NCI-H2107 treated with DMSO at 0.1 percent for 48 hours (cell line): ENCODE measurements at regions not wholly inside any gene's neighbourhood (a gene's known extent, or its start where the extent isn't known, plus 50 kb on each side); places are given as distances from the start of the nearest gene placed in this dataset.
A peak's percentile ranks its signal among the peaks of the same experiment; 100 is the strongest.

Experiments
- DNase-seq: peaks from one replicate; lab custom pipeline; 2025; ENCODE audit not compliant: unreplicated experiment; lab: John Stamatoyannopoulos, UW

DNA sequence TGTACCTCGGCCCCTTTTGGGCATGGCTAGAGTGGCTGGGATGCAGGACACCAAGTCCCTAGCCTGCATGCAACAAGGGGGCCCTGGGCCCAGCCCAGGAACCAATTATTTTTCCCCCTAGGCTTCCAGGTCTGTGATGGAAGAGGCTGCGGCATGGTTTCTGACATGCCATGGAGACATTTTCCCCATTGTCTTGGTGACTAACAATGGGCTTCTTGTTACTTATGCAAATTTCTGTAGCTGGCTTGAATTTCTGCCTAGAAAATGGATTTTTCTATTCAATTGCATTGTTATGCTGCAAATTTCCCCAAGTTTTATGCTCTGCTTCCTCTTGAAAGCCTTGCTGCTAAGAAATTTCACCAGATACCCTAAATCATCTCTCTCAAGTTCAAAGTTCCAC, 1269.6 kb upstream of the CITED2 start:
- DNase-seq = no peak

DNA sequence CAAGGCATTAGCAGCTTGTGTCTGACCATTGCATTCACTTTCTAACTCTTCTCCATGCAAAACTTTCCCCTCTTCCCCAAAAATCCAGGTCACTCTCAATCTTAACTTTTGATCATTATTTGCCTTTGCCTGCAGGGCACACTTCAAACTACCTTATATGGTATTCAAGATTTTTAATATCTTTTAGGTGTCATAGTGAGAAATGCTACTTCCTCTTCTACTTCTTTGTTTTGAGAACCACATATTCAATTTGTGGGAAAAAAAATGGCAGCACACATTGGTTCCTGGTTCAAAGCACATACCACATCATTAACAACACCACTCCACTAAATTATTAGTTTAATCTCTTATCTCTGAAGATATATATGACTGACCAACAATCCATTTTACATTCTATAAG, 1267.0 kb upstream of the CITED2 start:
- no peak for DNase-seq

DNA sequence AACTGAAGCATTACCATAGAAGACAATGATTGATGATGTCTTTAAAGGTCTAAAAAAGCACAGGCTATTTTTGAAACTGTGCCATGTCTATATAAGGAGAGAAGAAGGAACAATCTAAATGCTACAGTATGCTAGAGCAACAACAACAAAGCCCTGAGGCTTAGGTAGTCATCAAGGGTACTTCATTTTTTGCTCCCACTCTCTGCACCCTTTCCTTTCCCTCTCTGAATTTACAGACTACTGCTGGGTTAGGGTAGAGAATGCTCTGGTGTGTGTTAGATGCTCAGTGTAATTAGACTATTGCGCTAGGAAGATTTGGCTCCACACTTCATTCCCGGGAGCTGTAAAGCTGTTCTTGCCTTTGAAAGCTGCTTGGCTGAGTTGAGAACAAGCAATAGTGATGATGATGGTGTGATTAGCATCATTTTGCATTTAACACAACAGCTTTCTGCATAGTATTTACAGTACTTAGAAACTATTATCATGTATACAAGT, 1262.5 kb upstream of the CITED2 start:
- DNase-seq = no peak

DNA sequence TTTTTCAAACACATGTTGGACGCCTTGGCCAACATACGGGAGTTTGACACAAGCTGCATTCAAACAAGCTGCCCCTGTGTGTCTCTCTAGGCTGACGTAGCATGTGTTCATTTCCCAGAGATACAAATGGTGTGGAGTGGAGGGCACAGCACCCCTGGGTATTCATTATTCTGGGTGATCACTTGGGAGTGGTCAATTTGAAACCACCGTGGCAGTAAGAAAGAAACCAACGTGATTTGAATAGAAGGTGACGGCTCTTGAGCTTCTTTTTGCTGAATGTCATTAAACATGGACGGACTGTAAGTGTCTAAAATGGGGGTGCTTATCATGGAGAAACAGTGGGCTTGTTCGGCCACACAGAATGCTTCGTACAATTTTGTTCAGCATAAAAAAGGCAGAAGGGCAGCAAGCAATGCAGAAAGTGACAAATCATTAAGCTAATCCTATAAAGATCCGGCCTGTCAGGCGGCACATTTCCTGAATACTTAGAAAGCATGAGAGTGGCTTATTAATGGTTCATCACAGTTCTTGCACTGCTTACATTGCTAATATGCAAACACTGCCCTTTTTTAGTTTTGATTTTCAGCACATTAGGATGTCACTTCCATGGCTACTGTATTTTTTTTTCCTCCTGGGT, 1261.9 kb upstream of the CITED2 start:
- no peak for DNase-seq

DNA sequence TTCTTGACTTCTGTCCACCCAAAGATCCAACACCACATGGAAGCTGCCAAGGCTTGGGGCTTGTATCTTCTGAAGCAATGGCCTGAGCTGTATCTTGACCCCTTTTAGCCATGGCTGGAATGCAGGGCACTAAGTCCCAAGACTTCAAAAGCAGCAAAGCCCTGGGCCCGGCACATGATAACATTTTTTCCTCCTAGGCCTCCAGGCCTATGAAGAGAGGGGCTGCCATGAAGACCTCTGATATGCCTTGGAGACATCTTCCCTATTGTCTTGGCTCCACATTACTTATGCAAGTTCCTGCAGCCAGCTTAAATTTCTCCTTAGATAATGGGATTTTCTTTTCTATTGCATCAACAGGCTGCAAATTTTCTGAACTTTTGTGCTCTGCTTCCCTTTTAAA, 1252.6 kb upstream of the CITED2 start:
- DNase-seq = no peak

DNA sequence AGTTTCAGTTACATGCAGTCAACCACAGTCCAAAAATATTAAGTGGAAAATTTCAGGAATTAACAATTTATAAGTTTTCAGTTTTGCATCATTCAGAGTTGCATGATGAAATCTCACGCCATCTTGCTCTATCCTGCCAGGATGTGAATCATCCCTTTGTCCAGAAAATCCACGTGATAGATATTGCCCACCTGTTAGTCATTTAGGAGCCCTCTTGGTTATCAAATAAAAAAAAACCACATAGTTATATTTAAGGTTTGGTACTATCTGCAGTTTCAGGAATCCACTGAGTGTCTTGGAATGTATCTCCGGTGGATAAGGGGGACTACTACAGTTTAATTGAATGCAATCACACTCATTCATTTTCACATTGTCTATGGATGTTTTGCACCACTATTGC, 1249.0 kb upstream of the CITED2 start:
- DNase-seq = no peak

DNA sequence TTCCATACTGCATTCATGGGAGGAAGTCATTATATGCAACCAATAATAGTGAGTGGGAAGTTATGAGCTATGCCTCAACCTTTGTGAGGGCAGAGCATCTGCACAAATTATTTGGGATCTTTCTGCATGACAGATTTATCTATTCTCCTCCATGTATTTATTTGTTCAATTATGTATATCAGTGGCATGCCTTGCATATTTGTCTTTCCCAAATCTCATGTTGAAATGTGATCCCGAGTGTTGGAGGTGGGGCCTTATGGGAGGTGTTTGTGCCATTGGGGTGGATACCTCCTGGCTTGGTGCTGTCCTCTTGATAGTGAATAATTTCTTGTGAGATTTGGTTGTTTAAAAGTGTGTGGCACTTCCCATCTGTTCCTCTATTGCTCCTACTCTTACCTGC, 1246.0 kb upstream of the CITED2 start:
- DNase-seq = no peak

DNA sequence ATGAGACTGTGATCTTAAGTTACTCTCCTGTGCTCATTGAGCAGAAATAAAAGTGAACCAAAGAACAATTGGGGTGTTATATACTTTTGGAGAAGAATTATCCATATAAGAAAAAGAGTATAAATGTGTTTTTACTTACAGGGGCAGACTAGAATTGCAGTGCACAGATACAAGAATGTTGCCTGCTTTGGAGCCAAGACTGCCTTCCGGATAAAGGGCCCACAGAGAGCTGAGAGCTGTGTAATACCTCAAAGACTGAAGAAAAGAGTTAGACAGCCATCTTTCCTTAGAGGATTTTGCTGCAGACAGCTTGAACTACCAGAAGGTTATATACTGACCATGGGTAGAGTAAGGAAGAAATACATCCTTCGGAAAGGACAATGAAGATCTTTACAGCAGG, 1235.5 kb upstream of the CITED2 start:
- no peak for DNase-seq

DNA sequence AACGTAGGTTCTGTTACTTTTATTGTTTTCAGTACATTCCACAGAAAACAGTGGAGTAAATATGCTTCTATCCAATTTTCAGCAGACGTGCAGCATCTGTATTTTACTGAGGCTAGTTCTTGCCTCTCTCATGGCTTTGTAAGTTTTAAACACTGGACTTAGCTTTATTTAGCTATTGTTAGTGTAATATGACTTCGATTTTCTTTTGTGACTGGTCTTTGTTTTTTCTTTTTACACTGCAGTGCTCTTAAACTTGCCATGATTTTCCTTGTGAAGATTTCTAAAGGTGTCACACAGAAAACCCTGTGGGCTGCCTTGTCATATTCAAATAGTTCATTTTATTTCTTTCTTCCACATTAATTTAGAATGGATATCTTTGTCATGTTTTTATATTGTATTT, 1234.9 kb upstream of the CITED2 start:
- no peak for DNase-seq

DNA sequence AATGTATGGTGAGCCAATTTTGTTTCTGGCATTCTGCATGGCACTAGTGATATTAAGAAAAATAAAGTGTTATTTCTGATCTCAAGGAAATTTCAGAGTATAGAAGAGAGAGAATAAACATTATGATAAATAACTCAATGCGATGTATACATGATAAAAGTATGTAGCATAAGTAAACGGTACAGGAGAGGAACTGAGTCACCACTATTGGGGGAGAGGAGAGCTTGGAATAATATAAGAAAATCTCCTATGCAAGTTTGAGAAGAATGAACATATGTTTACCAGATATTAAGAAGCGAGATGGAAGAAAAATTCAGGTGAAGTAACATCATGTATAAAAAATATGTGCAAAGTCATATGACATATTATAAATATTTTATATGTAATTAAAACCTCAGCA, 1230.3 kb upstream of the CITED2 start:
- DNase-seq = no peak

DNA sequence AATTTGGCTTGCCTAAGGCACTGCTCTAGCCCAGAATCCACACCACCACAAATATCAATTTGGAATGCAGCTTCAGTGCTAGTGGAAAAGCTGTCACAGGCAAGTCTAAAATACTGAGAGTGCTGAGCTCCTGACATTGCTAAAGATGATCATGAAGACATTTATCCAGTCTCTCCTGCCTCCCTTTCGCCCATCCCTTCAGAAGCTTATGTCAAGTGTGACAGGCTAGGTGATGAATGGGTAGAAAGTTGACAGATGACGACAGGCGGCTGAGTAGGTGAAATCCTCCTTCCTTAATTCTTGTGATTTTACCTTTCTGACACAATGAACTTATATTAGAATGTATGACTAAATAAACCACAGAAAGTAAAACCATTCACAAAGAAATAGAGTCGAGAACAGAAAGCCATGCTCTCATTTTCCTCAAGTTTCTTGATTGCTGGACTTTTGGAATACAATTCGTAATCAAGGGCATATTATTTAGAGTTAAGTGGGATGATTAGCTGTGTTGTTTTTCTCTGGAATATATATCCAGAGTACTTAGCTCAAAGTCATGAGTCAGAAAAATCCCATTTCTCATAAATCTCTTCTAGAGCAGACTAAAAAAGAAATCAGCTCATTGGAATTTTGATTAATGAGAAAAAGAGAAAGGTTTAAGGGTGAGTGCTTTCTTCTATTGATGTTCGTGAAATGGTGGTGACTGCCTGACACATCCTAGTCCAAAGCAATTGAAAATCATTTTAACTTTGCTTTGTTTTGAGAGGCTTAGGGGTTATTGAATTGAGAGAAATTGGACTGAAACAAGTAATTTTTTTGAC, 1228.2 kb upstream of the CITED2 start:
- DNase-seq = no peak

DNA sequence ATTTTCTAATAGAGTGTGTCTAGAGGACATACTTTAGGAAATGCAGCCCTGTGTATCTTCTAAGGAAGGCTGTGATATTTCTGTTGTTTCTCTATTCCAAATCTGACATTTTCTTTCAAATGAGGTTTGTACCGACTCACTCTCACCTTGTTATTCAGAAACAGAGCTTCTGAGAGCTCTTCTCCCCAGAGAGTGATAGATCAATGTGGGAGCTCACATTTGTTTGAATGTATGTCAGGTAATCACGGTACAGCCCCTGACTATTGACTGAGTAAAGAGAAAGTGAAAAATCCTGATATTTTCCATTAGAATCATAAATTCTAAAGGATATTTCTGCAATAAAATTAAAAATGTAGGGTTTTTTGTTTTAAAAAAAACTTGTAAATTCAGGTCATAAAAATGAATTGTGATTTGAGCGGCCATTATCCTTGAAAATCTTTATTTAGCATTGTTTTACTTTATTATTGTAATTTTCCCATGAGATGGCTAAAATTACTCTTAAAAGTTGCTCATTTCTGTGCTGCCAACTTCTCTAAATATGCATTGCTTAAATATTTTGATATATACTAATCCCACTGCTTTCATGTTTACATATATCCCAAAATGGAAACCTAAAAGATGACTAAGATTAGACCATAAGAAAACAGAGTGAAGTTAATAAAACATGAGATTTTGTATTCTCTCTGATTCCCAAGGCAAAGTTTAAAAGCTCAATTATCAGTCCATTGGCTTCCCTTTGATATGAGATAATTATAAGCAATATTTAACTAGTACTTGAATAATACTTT, 1226.8 kb upstream of the CITED2 start:
- DNase-seq = no peak

DNA sequence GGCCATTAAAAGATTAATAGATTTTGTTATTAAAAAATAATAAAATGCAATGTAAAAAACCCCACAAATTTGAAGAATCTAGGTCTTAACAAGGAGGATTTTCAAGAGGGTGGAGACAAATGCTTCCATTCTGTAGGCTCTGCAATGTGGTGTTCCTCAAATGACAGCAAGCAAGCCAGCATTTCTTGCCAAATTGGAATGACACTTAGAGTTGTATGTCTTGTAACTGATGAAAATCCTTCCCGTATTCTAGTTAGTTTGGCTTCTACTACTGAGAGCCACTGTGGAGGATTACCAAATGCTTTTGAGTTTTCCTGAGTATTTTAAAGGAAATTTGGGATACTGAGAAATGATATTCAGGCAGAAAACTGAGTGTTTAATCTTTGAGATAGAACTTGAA, 1225.5 kb upstream of the CITED2 start:
- DNase-seq = no peak

DNA sequence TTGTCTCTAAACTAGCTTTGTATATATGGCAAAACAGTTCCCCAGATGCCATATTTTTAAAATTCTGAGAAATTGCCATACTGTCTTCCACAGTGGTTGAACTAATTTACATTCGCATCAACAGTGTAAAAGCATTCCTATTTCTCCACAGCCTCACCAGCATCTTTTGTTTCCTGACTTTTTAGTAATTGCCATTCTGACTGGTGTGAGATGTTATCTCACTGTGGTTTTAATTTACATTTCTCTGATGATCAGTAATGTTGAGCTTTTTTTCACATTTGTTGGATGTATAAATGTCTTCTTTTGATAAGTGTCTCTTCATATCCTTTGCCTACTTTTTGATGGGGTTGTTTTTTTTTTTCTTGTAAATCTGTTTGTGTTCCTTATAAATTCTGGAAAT, 1222.7 kb upstream of the CITED2 start:
- DNase-seq = no peak

DNA sequence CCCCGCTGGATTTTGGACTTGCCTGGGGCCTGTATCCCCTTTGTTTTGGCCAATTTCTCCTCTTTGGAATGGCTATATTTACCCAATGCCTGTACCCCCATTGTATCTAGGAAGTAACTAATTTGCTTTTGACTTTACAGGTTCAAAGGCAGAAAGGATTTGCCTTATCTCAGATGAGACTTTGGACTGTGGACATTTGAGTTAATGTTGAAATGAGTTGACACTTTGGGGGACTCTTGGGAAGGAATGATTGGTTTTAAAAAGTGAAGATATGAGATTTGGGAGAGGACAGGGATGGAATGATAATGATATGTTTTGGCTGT, 1220.3 kb upstream of the CITED2 start:
- no peak for DNase-seq

DNA sequence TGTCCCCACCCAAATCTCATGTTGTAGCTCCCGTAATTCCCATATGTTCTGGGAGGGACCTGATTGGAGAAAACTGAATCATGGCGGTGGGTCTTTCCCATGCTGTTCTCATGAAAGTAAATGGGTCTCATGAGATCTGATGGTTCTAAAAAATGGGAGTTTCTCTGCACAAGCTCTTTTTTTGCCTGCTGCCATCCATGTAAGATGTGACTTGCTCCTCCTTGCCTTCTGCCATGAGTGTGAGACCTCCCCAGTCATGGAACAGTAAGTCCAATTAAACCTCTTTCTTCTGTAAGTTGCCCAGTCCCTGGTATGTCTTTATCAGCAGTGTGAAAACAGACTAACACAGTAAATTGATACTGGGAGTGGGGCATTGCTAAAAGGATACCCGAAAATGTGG, 1218.4 kb upstream of the CITED2 start:
- no peak for DNase-seq

DNA sequence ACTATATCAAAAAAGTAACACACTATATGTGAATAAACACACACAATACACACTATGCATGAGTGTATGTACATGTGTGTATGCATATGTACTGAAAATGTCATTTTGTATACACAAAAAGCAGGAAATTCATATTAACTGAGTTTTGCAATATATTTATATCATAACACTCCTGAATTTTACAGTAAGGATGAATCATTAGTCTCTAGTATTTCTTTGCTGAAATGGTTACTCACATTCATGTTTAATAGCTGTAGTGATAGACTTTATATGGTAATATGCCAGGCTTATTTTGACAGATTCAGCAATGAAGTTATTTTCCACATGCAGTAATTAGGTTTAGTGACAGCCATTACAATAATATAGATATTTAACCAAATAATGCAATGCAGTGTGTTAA, 1216.2 kb upstream of the CITED2 start:
- DNase-seq = no peak

DNA sequence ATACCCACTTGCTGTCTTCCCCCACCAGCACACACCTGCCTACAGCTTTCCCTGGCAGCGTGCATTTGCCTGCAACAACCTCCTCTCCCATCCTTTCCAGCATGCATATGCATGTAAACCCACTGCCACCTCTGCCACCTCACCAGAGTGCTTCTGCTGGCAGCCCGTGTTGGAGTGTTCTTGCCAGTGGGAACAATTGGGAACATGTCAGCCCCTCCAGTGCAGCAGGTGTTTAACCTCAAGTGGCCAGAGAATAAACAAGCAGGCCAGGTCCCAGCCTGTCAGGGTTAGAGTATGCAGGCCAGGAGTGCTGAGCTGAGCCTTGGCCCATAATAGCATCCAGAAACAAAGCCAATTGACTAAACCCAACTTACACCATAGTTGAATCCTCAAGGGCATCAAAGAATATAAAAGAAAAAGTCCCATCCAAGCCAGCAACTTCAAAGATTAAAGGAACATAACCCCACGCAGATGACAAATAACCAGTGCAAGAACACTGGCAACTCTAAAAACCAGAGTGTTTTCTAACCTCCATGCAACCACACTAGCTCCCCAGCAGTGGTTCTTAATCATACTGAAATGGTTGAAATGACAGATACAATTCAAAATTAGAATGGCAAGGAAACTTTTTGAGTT, 1212.1 kb upstream of the CITED2 start:
- peak; percentile 75 for DNase-seq

DNA sequence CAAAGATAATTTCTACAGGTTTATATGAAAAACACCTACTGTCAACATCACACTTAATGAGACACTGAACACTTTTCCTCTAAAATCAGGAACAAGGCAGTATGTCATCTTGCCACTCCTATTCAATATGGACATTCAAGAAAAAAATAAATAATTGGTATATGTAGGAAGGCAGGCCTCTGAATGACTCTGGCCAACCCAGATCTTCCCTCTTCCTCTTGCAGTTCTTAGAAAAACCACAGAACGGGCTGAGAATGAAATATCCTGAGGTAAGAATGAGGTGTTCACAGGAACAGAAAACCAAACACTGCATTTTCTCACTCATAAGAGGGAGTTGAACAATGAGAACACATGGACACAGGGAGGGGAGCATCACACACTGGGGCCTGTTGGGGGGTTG, 1207.2 kb upstream of the CITED2 start:
- no peak for DNase-seq

DNA sequence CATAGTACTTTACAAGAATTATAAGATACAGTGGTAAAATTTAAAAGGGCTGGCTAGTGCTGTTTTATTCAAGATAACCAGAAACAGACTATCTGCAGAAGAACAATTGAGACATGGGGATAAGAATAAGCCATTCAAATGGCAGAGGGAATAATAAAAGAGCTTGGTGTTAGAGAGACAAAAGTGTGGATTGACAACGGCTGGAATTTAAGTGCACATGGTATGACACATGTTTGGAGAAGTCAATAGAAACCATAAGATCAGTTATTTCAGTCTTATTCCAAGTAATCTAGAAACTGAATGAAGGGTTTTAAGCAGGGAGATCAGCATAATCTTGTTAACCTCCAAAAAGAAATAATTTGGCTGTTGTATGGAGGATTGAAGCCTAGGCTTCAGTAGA, 1205.5 kb upstream of the CITED2 start:
- no peak for DNase-seq

DNA sequence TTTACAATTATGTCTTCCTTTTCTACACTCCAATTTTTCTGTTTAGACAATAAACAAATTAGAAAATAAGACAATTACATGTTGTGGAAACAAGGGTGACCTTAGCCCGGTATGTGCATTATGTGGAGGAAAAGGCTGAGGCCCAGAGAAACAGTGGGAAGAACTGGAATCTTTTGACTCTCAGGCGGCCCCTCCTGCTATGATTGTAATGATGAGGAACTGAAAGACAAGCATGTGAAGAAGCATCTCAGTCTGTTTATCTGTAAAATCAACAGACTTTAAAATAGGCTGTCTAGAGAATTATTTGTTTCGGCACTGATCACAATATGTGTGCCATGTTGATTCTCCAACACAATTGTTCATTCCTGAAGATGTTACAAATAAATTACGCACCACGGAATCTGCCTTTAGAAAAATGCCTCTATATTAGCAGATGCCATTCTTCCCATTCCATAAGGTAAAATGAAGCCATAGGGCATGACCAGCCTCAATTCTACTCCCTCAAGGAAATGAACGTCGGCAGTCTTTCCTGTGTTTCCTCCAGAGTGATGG, 1201.6 kb upstream of the CITED2 start:
- no peak for DNase-seq
